ENCODE measurements at regions not wholly inside any gene's neighbourhood (a gene's known extent, or its start where the extent isn't known, plus 50 kb on each side); places are given as distances from the start of the nearest gene placed in this dataset.
"Not testable (repeated sequence)": the region's sequence is repeated elsewhere in the genome, so short reads cannot be mapped to it uniquely, and the experiment has no call there.

- TF ChIP-seq, protein P1, sequence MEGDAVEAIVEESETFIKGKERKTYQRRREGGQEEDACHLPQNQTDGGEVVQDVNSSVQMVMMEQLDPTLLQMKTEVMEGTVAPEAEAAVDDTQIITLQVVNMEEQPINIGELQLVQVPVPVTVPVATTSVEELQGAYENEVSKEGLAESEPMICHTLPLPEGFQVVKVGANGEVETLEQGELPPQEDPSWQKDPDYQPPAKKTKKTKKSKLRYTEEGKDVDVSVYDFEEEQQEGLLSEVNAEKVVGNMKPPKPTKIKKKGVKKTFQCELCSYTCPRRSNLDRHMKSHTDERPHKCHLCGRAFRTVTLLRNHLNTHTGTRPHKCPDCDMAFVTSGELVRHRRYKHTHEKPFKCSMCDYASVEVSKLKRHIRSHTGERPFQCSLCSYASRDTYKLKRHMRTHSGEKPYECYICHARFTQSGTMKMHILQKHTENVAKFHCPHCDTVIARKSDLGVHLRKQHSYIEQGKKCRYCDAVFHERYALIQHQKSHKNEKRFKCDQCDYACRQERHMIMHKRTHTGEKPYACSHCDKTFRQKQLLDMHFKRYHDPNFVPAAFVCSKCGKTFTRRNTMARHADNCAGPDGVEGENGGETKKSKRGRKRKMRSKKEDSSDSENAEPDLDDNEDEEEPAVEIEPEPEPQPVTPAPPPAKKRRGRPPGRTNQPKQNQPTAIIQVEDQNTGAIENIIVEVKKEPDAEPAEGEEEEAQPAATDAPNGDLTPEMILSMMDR (IDR thresholded peaks at IDR 0.05): not testable (repeated sequence)
- TF ChIP-seq POLR2A (IDR thresholded peaks at IDR 0.05): not testable (repeated sequence)
These were observed 50.0 kb upstream of the METTL9 start for GRCh38 chr16:21549396-21549795.

Measured in testis (tissue), 2 donors.